HCT116 (cell line): ENCODE measurements at regions not wholly inside any gene's neighbourhood (a gene's known extent, or its start where the extent isn't known, plus 50 kb on each side); places are given as distances from the start of the nearest gene placed in this dataset.

Experiments used
- ATAC-seq: fragments of 200-7000 bp; cut with Tn5 transposase; 2 replicates; pipeline ENCODE4 v1.9.1; 2020; ENCODE audit warnings: mild to moderate bottlenecking, moderate library complexity
- BruUV-seq: library from RNA; stranded (reverse); fragments of 400-500 nt; replicated peaks from 2 replicates; lab custom pipeline; 2021; lab: Mats Ljungman, UMichigan
- CTCF ChIA-PET: fragments of 300-600 bp; sonication (Branson Sonifier 250); formaldehyde crosslinking; loops from one replicate; lab custom pipeline; 2021; ENCODE audit warnings: antibody characterized with exemption; lab: Charles Lee
- POLR2A ChIA-PET: fragments of 300-600, 350-600 bp; sonication (Branson Sonifier 250); formaldehyde crosslinking; loops from one replicate; lab custom pipeline; 2021; ENCODE audit warnings: antibody characterized with exemption; lab: Charles Lee
- RAD21 ChIA-PET, 2 experiments: fragments of 300-600 bp; sonication (Branson Sonifier 250); formaldehyde crosslinking; loops; one replicate each; lab custom pipeline; 2023; ENCODE audit warnings: low total read pairs in 2 of 2; ENCODE audit not compliant: uncharacterized antibody in 2 of 2, unreplicated experiment in 2 of 2, low non-redundant PET in 1 of 2; lab: Charles Lee
- DNase-seq: peaks from one replicate; pipeline ENCODE4 v3.0.0-alpha.2; 2010; ENCODE audit warnings: low read depth, low spot score
- H2AFZ ChIP-seq: fragments of 200-600 bp; shearing (Covaris generic), sonication (generic); 2 replicates; pipeline ENCODE4 v1.6.1; 2017; ENCODE audit warnings: low read depth, mixed run types, mixed read lengths, antibody characterized with exemption, low read length; ENCODE audit not compliant: poor library complexity, severe bottlenecking
- H3K27ac ChIP-seq: 2 replicates; pipeline ENCODE4 v1.5.1; 2012; ENCODE audit warnings: low read depth, low read length
- H3K27me3 ChIP-seq: fragments of 200-600 bp; sonication (generic); 2 replicates; pipeline ENCODE4 v1.6.1; 2016; ENCODE audit warnings: mixed run types, low read length, mixed read lengths; ENCODE audit not compliant: insufficient read depth
- H3K36me3 ChIP-seq, 2 experiments: fragments of 200-500 bp in 1 of 2; fragments of 200-600 bp in 1 of 2; sonication (Bioruptor generic) in 1 of 2; sonication (generic) in 1 of 2; 2 replicates each; pipeline versions ENCODE4 v1.5.1 to v1.6.1; 2014 to 2016; ENCODE audit warnings: low read length in 2 of 2, inconsistent platforms in 1 of 2, mixed read lengths in 1 of 2, mixed run types in 1 of 2; ENCODE audit not compliant: insufficient read depth in 2 of 2, control insufficient read depth in 1 of 2
- H3K4me1 ChIP-seq, 2 experiments: fragments of 200-600 bp in 1 of 2; sonication (generic) in 1 of 2; 2 replicates each; pipeline versions ENCODE4 v1.5.1 to v1.6.1; 2012 to 2017; ENCODE audit warnings: low read length in 2 of 2, inconsistent platforms in 1 of 2, mild to moderate bottlenecking in 1 of 2, mixed read lengths in 1 of 2, mixed run types in 1 of 2, moderate library complexity in 1 of 2; ENCODE audit not compliant: insufficient read depth in 2 of 2, control insufficient read depth in 1 of 2
- H3K4me2 ChIP-seq: fragments of 200-600 bp; sonication (generic); 2 replicates; pipeline ENCODE4 v1.6.1; 2017; ENCODE audit warnings: mixed run types, low read length, mixed read lengths
- H3K4me3 ChIP-seq, 2 experiments: fragments of 200-600 bp in 1 of 2; sonication (generic) in 1 of 2; replicated peaks in 1 of 2; 2 replicates each; pipeline ENCODE4 v1.5.1; 2011 to 2016; ENCODE audit warnings: low read length in 2 of 2, control low read depth in 1 of 2, low read depth in 1 of 2, mild to moderate bottlenecking in 1 of 2, mixed read lengths in 1 of 2, mixed run types in 1 of 2
- H3K79me2 ChIP-seq: fragments of 200-600 bp; sonication (generic); 2 replicates; pipeline ENCODE4 v1.6.1; 2017; ENCODE audit warnings: mild to moderate bottlenecking, mixed run types, low read length, moderate library complexity, mixed read lengths; ENCODE audit not compliant: insufficient read depth
- H3K9ac ChIP-seq: fragments of 200-600 bp; sonication (generic); 2 replicates; pipeline ENCODE4 v1.6.1; 2016; ENCODE audit warnings: low read length, mixed read lengths
- H3K9me2 ChIP-seq: fragments of 200-600 bp; sonication (generic), shearing (Covaris generic); 2 replicates; pipeline ENCODE4 v1.6.1; 2017; ENCODE audit warnings: mixed run types, mild to moderate bottlenecking, moderate library complexity; ENCODE audit not compliant: insufficient read depth
- H3K9me3 ChIP-seq, 2 experiments: fragments of 200-500 bp in 1 of 2; fragments of 200-600 bp in 1 of 2; sonication (Bioruptor generic) in 1 of 2; sonication (generic) in 1 of 2; 2 replicates each; pipeline ENCODE4 v1.6.1; 2014 to 2017; ENCODE audit warnings: low read length in 2 of 2, mixed read lengths in 2 of 2, inconsistent platforms in 1 of 2, low read depth in 1 of 2, mild to moderate bottlenecking in 1 of 2, mixed run types in 1 of 2, moderate library complexity in 1 of 2; ENCODE audit not compliant: control insufficient read depth in 1 of 2, insufficient read depth in 1 of 2
- H4K20me1 ChIP-seq: fragments of 200-600 bp; sonication (generic), shearing (Covaris generic); 2 replicates; pipeline ENCODE4 v1.6.1; 2017; ENCODE audit warnings: mixed run types, mild to moderate bottlenecking, moderate library complexity; ENCODE audit not compliant: insufficient read depth
- EGR1 ChIP-seq: IDR thresholded peaks from 2 replicates; pipeline ENCODE4 v1.6.1; 2012; ENCODE audit warnings: low read depth
- ELF1 ChIP-seq: IDR thresholded peaks from 2 replicates; pipeline ENCODE4 v1.6.1; 2012; ENCODE audit warnings: low read depth, borderline replicate concordance
- EZH2 ChIP-seq: fragments of 200-600 bp; sonication (generic); IDR thresholded peaks from 2 replicates; pipeline ENCODE4 v1.6.1; 2017; ENCODE audit warnings: antibody characterized with exemption, mixed run types
- FOSL1 ChIP-seq: IDR thresholded peaks from 2 replicates; pipeline ENCODE4 v1.6.1; 2012; ENCODE audit warnings: low read depth
- JUND ChIP-seq: IDR thresholded peaks from 2 replicates; pipeline ENCODE4 v1.6.1; 2012
- MAX ChIP-seq: IDR thresholded peaks from 2 replicates; pipeline ENCODE4 v1.6.1; 2012
- POLR2A ChIP-seq: IDR thresholded peaks from 2 replicates; pipeline ENCODE4 v1.7.0; 2011; ENCODE audit warnings: borderline replicate concordance; ENCODE audit not compliant: insufficient read depth, insufficient read length; ENCODE audit errors: extremely low read depth
- POLR2AphosphoS5 ChIP-seq: IDR thresholded peaks from 2 replicates; pipeline ENCODE4 v1.6.1; 2011; ENCODE audit warnings: mild to moderate bottlenecking, low read depth, low read length, moderate library complexity
- SIN3A ChIP-seq: IDR thresholded peaks from 2 replicates; pipeline ENCODE4 v1.6.1; 2012; ENCODE audit warnings: low read depth
- TCF7L2 ChIP-seq: IDR thresholded peaks from 2 replicates; pipeline ENCODE4 v1.7.0; 2011; ENCODE audit warnings: borderline replicate concordance, inconsistent platforms; ENCODE audit not compliant: insufficient read depth, insufficient read length; ENCODE audit errors: extremely low read depth
- ZBTB33 ChIP-seq: IDR thresholded peaks from 2 replicates; pipeline ENCODE4 v1.6.1; 2011; ENCODE audit warnings: mild to moderate bottlenecking, low read length, moderate library complexity; ENCODE audit not compliant: insufficient replicate concordance; ENCODE audit errors: extremely low read depth
- ZNF274 ChIP-seq: fragments of 200-500 bp; sonication (Bioruptor generic); IDR thresholded peaks from 2 replicates; pipeline ENCODE4 v1.6.1; 2014; ENCODE audit warnings: mild to moderate bottlenecking, low read depth, low read length, inconsistent platforms
- intact Hi-C: fragments of 100-400 bp; cut with micrococcal nuclease; formaldehyde crosslinking; loops from 2 replicates; pipeline ENCODE4 v1.10.0; 2022

- Histone ChIP-seq H3K9me3 (no peaks in the 10 kb centered on the region), H3K9me2 (no peaks in the 10 kb centered on the region), H3K4me1 (no peaks in the 10 kb centered on the region), H3K9ac (no peak overlapping the region), H3K27ac (no peak overlapping the region), H3K4me2 (no peak overlapping the region), H3K27me3 (no peaks in the 10 kb centered on the region), H3K79me2 (no peaks in the 10 kb centered on the region), H4K20me1 (no peaks in the 10 kb centered on the region), H3K36me3 (no peaks in the 10 kb centered on the region), H3K4me3 (no peak overlapping the region), H2AFZ (peak overlapping the region; percentile 60)
- TF ChIP-seq ZNF274 (no peak), EZH2 (no peak), ELF1 (no peak), FOSL1 (no peak), SIN3A (no peak), POLR2A (no peak), JUND (no peak), ZBTB33 (no peak), TCF7L2 (no peak), EGR1 (no peak), MAX (no peak), POLR2AphosphoS5 (no peak)
- no peak for DNase-seq
- CTCF ChIA-PET, result no interaction called here
- RAD21 ChIA-PET, result no interaction called here
- intact Hi-C loops, result no loop called here
- BruUV-seq, result no TSS peak
- POLR2A ChIA-PET, result no interaction called here
- no peak for ATAC-seq
Observed at GRCh38 chr5:120304663-120305062, 159.4 kb upstream of the PRR16 start.
